Retinal pigment epithelial cell (primary cell): ENCODE measurements at regions not wholly inside any gene's neighbourhood (a gene's known extent, or its start where the extent isn't known, plus 50 kb on each side); places are given as distances from the start of the nearest gene placed in this dataset.

ENCODE experiments used
- DNase-seq: peaks from one replicate; pipeline ENCODE4 v3.0.0-alpha.2; 2010; ENCODE audit warnings: low read depth
- H3K4me3 ChIP-seq: 2 replicates; pipeline ENCODE4 v1.5.1; 2011; ENCODE audit warnings: mild to moderate bottlenecking, low read length, control low read depth, moderate library complexity
- CTCF ChIP-seq: conservative IDR thresholded peaks from 2 replicates; pipeline ENCODE4 v1.5.1; 2011; ENCODE audit warnings: low read depth, low read length, control low read depth, inconsistent platforms

- DNase-seq: no peak
- no peak overlapping the region for H3K4me3 ChIP-seq
- TF ChIP-seq CTCF: no peak
Observed at GRCh38 chr2:183552716-183553115, 428.5 kb downstream of the NUP35 start.

- DNase-seq: no peak
- TF ChIP-seq CTCF: no peak
- no peak overlapping the region for H3K4me3 ChIP-seq
Observed at GRCh38 chr2:183564726-183565125, 440.5 kb downstream of the NUP35 start.

- no peak for TF ChIP-seq CTCF
- no peak overlapping the region for H3K4me3 ChIP-seq
- DNase-seq: peak; percentile 44
Observed at GRCh38 chr2:183575481-183575880, 451.2 kb downstream of the NUP35 start.

- H3K4me3 ChIP-seq: no peak overlapping the region
- TF ChIP-seq CTCF: no peak
- no peak for DNase-seq
Observed at GRCh38 chr2:183579686-183580085, 455.4 kb downstream of the NUP35 start.

- H3K4me3 ChIP-seq: no peak overlapping the region
- DNase-seq: no peak
- TF ChIP-seq CTCF: no peak
Observed at GRCh38 chr2:183592271-183592670, 468.0 kb downstream of the NUP35 start.

- TF ChIP-seq CTCF: no peak
- H3K4me3 ChIP-seq: no peak overlapping the region
- DNase-seq: no peak
Observed at GRCh38 chr2:183594150-183594549, 469.9 kb downstream of the NUP35 start.

- no peak for DNase-seq
- H3K4me3 ChIP-seq: no peak overlapping the region
- no peak for TF ChIP-seq CTCF
Observed at GRCh38 chr2:183597841-183598240, 473.6 kb downstream of the NUP35 start.
